NB4 (cell line): ENCODE measurements at regions not wholly inside any gene's neighbourhood (a gene's known extent, or its start where the extent isn't known, plus 50 kb on each side); places are given as distances from the start of the nearest gene placed in this dataset.

Source experiments
- MAX ChIP-seq: IDR thresholded peaks from 2 replicates; pipeline ENCODE4 v1.6.1; 2011; ENCODE audit warnings: low read depth, low read length
- MYC ChIP-seq: IDR thresholded peaks from 2 replicates; pipeline ENCODE4 v1.6.1; 2011; ENCODE audit warnings: low read depth, low read length
- POLR2A ChIP-seq: IDR thresholded peaks from 2 replicates; pipeline ENCODE4 v1.6.1; 2011; ENCODE audit warnings: mild to moderate bottlenecking; ENCODE audit not compliant: insufficient read length; ENCODE audit errors: extremely low read depth
- TF ChIP-seq, protein P1 (sequence below): IDR thresholded peaks from one replicate; pipeline ENCODE4 v1.5.1; 2012; ENCODE audit warnings: low read depth, low read length

DNA sequence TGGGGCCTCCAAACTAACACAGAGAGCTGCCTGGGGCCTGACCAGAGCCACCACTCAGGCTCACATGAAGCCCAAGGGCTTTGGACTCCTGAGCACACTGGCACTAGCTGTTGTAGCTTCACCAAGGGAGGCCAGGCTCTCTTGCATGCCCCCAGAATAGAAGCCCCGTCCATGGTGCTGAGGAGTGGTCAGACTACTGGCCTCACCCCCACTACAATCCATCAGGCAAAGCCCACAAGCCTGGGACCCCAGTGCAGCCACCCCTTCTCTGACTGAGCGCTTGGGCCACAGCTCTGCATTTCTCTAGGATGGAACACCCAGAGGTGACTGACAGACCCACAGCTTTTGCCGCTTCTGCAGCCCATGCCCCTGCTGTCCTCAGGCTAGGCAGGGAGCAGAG, 180.8 kb downstream of the PYDC2 start:
- TF ChIP-seq POLR2A (no peak), MAX (no peak), MYC (no peak)
- TF ChIP-seq, protein P1, sequence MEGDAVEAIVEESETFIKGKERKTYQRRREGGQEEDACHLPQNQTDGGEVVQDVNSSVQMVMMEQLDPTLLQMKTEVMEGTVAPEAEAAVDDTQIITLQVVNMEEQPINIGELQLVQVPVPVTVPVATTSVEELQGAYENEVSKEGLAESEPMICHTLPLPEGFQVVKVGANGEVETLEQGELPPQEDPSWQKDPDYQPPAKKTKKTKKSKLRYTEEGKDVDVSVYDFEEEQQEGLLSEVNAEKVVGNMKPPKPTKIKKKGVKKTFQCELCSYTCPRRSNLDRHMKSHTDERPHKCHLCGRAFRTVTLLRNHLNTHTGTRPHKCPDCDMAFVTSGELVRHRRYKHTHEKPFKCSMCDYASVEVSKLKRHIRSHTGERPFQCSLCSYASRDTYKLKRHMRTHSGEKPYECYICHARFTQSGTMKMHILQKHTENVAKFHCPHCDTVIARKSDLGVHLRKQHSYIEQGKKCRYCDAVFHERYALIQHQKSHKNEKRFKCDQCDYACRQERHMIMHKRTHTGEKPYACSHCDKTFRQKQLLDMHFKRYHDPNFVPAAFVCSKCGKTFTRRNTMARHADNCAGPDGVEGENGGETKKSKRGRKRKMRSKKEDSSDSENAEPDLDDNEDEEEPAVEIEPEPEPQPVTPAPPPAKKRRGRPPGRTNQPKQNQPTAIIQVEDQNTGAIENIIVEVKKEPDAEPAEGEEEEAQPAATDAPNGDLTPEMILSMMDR: no peak
